ENCODE measurements at regions not wholly inside any gene's neighbourhood (a gene's known extent, or its start where the extent isn't known, plus 50 kb on each side); places are given as distances from the start of the nearest gene placed in this dataset.

DNA sequence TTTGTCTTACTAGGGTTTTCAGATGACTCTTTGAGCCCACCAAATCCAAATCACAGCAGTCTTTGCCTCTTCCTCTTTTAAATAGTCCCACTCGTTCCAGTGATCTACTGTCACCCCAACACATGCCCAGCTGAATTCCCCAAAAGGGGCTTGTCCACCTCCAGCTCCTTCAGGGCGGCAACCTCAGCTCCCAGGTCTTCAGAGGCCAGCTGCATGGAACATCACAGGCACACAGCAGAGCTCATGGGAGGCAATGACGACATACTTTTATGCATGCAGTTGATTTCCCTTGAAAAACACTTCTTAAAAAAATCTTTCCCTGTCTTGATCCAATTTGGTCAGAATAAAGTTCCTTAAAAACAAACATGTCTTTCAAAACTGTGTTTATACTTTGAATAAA lies 244.3 kb upstream of the NR2F2 start:
- TF ChIP-seq, protein P1, sequence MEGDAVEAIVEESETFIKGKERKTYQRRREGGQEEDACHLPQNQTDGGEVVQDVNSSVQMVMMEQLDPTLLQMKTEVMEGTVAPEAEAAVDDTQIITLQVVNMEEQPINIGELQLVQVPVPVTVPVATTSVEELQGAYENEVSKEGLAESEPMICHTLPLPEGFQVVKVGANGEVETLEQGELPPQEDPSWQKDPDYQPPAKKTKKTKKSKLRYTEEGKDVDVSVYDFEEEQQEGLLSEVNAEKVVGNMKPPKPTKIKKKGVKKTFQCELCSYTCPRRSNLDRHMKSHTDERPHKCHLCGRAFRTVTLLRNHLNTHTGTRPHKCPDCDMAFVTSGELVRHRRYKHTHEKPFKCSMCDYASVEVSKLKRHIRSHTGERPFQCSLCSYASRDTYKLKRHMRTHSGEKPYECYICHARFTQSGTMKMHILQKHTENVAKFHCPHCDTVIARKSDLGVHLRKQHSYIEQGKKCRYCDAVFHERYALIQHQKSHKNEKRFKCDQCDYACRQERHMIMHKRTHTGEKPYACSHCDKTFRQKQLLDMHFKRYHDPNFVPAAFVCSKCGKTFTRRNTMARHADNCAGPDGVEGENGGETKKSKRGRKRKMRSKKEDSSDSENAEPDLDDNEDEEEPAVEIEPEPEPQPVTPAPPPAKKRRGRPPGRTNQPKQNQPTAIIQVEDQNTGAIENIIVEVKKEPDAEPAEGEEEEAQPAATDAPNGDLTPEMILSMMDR (IDR thresholded peaks at IDR 0.05): no peak
- TF ChIP-seq ZFX (IDR thresholded peaks at IDR 0.05; ENCODE audit: borderline replicate concordance): no peak

All from 22Rv1 (cell line).